RWPE1 (cell line): ENCODE measurements at regions not wholly inside any gene's neighbourhood (a gene's known extent, or its start where the extent isn't known, plus 50 kb on each side); places are given as distances from the start of the nearest gene placed in this dataset.

Source experiments
- CTCF ChIA-PET: fragments of 350-600 bp; sonication (Branson Sonifier 250); formaldehyde crosslinking; extraction: SDS; loops from one replicate; lab custom pipeline; 2021; lab: Yijun Ruan, JAX
- POLR2A ChIA-PET: fragments of 400-600 bp; formaldehyde crosslinking; extraction: SDS; loops from one replicate; lab custom pipeline; 2020; ENCODE audit warnings: antibody characterized with exemption; ENCODE audit not compliant: low non-redundant PET; lab: Yijun Ruan, JAX
- DNase-seq: peaks from one replicate; pipeline ENCODE4 v3.0.0; 2012; ENCODE audit warnings: low spot score
- H3K27ac ChIP-seq: fragments of 450-650 bp; 2 replicates; pipeline ENCODE4 v1.5.1; 2017
- CTCF ChIP-seq: fragments of 450-650 bp; conservative IDR thresholded peaks from 2 replicates; pipeline ENCODE4 v1.5.1; 2017; ENCODE audit warnings: low read depth, mild to moderate bottlenecking

DNA sequence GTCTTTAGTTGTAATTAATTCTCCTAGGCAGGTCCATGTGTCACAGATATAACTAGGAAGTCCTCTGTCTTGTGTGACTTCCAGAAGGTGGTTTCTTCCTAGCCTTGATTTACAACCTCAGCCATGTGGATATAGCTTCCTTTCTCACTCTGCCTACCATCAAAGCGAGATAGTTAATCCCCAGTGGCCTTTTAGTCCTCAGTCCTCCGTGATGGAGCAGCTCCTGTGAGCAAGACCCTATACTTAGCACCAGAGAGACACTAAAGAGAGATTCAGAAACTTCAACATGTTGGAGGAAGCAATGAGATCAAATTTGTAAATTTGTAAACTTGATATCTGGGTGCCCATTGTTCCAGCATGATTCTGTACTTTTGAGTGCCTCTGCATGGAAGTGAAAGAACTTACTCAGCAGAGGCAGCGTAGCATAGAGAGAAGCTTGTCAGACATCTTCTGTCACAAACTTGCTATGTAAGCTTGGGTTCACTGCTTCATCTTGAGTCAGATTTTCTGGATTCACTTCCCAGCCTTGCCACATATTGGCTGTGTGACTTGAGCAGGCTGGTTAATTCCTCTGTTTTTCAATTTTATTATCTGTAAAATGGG is 170.2 kb upstream of the NR3C1 start:
- no peak overlapping the region for H3K27ac ChIP-seq
- TF ChIP-seq CTCF, result no peak
- ChIA-PET POLR2A (no interaction called here), CTCF (no interaction called here)
- no peak for DNase-seq

- ChIA-PET POLR2A (no interaction called here), CTCF (no interaction called here)
- no peak for DNase-seq
- no peak for TF ChIP-seq CTCF
- no peak overlapping the region for H3K27ac ChIP-seq
These were observed 169.2 kb upstream of the NR3C1 start for GRCh38 chr5:143572671-143573070.

DNA sequence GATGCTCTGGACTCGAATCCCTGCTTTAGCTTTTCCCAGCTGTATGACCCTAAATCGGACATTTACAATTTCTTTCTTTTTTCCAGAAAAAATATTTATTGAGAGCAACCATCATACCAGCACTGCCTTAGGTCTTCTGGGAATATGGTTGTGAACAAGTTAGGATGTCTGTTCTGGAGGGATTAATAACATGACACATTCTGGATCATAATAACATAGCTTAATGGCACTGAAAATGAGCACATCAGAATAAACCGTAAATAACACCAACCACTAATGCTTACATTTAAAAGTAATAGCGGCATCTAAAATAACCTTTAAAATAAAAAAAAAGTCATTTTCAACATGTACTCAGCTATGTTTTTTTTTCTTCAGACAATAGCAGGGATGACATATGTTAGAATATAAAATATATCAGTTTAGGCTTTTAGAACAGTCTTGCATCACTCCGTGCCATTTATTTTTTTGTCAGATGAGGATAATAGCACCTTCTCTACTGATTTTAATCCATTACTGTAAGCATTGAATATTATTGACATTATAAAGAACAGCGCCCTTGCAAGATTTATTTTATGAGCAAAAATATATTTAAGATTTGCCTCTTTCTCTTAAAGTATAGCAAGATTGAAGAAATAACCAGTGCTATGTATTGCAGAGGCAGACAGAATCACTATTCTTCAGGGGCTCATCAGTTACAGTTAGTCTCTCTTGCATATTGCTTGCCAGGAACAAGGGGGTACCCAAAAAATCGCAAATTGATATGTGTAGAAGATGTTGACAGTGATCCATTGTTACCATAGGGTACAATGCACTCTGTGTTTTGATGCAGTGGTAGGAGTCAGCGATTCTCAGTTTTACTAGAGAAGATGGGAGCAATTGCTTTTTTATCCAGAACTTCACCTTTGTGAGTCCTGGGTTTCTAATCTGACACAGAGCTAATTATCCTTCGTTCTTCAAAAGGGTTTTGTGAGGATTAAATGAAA is 168.4 kb upstream of the NR3C1 start:
- ChIA-PET CTCF (interaction anchor here (0.6 kb wide), 2 partner anchors 47 to 323 kb away, joined by 3 read pairs; no protein-coding TSS in a partner anchor), POLR2A (no interaction called here)
- no peak for DNase-seq
- no peak overlapping the region for H3K27ac ChIP-seq
- TF ChIP-seq CTCF, result no peak

DNA sequence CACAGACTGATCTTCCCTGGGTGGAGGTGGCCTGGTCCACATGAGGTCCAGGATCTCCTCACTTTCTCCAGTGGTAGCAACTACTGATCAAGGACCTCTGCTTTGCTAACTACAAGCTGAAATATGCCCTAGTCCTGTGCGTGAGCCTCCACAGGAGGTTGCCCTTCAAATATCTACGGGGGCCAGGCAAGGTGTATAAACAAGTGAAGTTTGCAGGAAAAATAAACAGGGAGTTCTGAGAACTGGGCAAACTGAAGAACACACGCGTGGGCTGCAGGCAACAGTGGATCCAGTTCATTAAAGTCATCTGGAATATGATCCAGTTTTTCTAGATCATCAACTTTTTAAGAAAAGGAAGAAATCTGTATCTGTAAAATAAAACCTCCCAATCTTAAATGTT is 167.5 kb upstream of the NR3C1 start:
- no peak overlapping the region for H3K27ac ChIP-seq
- ChIA-PET CTCF (interaction anchor here (0.6 to 1.0 kb wide), 2 partner anchors 197 to 254 kb away, joined by 3 to 4 read pairs; no protein-coding TSS in a partner anchor), POLR2A (no interaction called here)
- no peak for DNase-seq
- no peak for TF ChIP-seq CTCF

GRCh38 chr5:143569722-143570567 is 166.5 kb upstream of the NR3C1 start:
- TF ChIP-seq CTCF, result no peak
- no peak overlapping the region for H3K27ac ChIP-seq
- DNase-seq, result no peak
- ChIA-PET POLR2A (no interaction called here), CTCF (interaction anchor here (0.6 to 0.8 kb wide), 3 partner anchors 12 to 255 kb away, joined by 3 read pairs; no protein-coding TSS in a partner anchor)

- POLR2A ChIA-PET, result no interaction called here
- CTCF ChIA-PET, result interaction anchor here (0.6 kb wide), 1 partner anchor 255 kb away, joined by 3 read pairs; no protein-coding TSS in a partner anchor
- no peak for DNase-seq
- no peak overlapping the region for H3K27ac ChIP-seq
- no peak for TF ChIP-seq CTCF
These were observed 165.8 kb upstream of the NR3C1 start for GRCh38 chr5:143569213-143569701.
